ENCODE measurements at regions not wholly inside any gene's neighbourhood (a gene's known extent, or its start where the extent isn't known, plus 50 kb on each side); places are given as distances from the start of the nearest gene placed in this dataset.

DNA sequence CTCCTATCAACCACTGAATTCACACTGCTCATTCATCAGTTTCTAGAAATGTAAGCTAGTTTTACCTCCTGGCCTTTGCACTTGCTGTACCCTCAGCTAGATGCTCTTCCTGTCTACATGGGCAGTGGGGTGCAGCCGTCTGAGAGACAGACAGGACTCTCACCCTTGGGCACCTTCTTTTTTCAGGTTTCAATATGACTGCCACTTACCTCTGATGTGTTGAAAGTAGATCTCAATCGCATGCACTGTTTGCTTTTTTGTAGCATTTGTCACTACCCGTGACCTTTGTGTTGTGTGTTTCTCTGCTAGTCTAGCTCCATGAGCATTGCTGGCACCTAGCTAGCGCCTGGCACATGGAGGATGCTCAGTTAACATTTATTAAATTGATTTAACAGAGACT lies 403.1 kb upstream of the TRPC7 start:
- TF ChIP-seq, protein P1, sequence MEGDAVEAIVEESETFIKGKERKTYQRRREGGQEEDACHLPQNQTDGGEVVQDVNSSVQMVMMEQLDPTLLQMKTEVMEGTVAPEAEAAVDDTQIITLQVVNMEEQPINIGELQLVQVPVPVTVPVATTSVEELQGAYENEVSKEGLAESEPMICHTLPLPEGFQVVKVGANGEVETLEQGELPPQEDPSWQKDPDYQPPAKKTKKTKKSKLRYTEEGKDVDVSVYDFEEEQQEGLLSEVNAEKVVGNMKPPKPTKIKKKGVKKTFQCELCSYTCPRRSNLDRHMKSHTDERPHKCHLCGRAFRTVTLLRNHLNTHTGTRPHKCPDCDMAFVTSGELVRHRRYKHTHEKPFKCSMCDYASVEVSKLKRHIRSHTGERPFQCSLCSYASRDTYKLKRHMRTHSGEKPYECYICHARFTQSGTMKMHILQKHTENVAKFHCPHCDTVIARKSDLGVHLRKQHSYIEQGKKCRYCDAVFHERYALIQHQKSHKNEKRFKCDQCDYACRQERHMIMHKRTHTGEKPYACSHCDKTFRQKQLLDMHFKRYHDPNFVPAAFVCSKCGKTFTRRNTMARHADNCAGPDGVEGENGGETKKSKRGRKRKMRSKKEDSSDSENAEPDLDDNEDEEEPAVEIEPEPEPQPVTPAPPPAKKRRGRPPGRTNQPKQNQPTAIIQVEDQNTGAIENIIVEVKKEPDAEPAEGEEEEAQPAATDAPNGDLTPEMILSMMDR (IDR thresholded peaks at IDR 0.05; ENCODE audit: low read length), result no peak
- TF ChIP-seq EZH2 (optimal IDR thresholded peaks at IDR 0.05; ENCODE audit: low read depth, low read length) (no peak), EZH2phosphoT487 (IDR thresholded peaks at IDR 0.05; ENCODE audit: low read length) (no peak)
